CD4-positive, alpha-beta T cell (primary cell): ENCODE measurements at regions not wholly inside any gene's neighbourhood (a gene's known extent, or its start where the extent isn't known, plus 50 kb on each side); places are given as distances from the start of the nearest gene placed in this dataset.
"Not testable (repeated sequence)": the region's sequence is repeated elsewhere in the genome, so short reads cannot be mapped to it uniquely, and the experiment has no call there.

Experiments used
- ATAC-seq: fragments of 200-7000 bp; cut with Tn5 transposase; one replicate; pipeline ENCODE4 v1.10.0; 2022; ENCODE audit warnings: mild to moderate bottlenecking; ENCODE audit not compliant: poor library complexity
- CTCF ChIA-PET: fragments of 350-600 bp; sonication (Branson Sonifier 250); formaldehyde crosslinking; loops from one replicate; lab custom pipeline; 2021; ENCODE audit warnings: antibody characterized with exemption, inconsistent platforms; lab: Charles Lee
- POLR2A ChIA-PET: fragments of 350-600 bp; sonication (Branson Sonifier 250); formaldehyde crosslinking; loops from one replicate; lab custom pipeline; 2021; ENCODE audit warnings: antibody characterized with exemption, inconsistent platforms; lab: Charles Lee
- DNase-seq, 14 experiments: peaks; one replicate each; pipeline ENCODE4 v3.0.0-alpha.2; 2013 to 2020; ENCODE audit warnings: mixed read lengths in 2 of 14
- H3K27ac ChIP-seq, 2 donors: one replicate each; pipeline versions ENCODE4 v1.5.1 to v1.7.0; 2013; ENCODE audit warnings: low read length in 2 of 2, low read depth in 1 of 2, mild to moderate bottlenecking in 1 of 2
- H3K27me3 ChIP-seq, 2 experiments: 1 replicate in 1 of 2; 2 replicates in 1 of 2; pipeline versions ENCODE4 v1.6.1 to v1.7.0; 2013; ENCODE audit warnings: low read length in 2 of 2, control low read depth in 1 of 2, mild to moderate bottlenecking in 1 of 2, moderate library complexity in 1 of 2; ENCODE audit not compliant: insufficient read depth in 2 of 2, control insufficient read depth in 1 of 2
- H3K36me3 ChIP-seq: one replicate; pipeline ENCODE4 v1.6.1; 2013; ENCODE audit warnings: low read length, control low read depth; ENCODE audit not compliant: insufficient read depth
- H3K4me1 ChIP-seq: one replicate; pipeline ENCODE4 v1.6.1; 2013; ENCODE audit warnings: low read length, control low read depth; ENCODE audit not compliant: insufficient read depth
- H3K4me3 ChIP-seq: one replicate; pipeline ENCODE4 v1.5.1; 2013; ENCODE audit warnings: mild to moderate bottlenecking, low read length, moderate library complexity
- H3K9me3 ChIP-seq, 2 experiments: 1 replicate in 1 of 2; 2 replicates in 1 of 2; pipeline versions ENCODE4 v1.6.1 to v1.7.0; 2013; ENCODE audit warnings: low read length in 2 of 2, mild to moderate bottlenecking in 2 of 2, control low read depth in 1 of 2, moderate library complexity in 1 of 2; ENCODE audit not compliant: control insufficient read depth in 1 of 2, insufficient read depth in 1 of 2
- H3K27ac Mint-ChIP-seq: one replicate; pipeline ENCODE4 v1.8.0; 2020; ENCODE audit warnings: mixed read lengths
- H3K27me3 Mint-ChIP-seq: one replicate; pipeline ENCODE4 v1.8.0; 2021; ENCODE audit warnings: mixed read lengths
- H3K36me3 Mint-ChIP-seq: one replicate; pipeline ENCODE4 v1.8.0; 2021; ENCODE audit warnings: low read depth, mixed read lengths
- H3K4me1 Mint-ChIP-seq: one replicate; pipeline ENCODE4 v1.8.0; 2021; ENCODE audit warnings: low read depth, mixed read lengths
- H3K4me3 Mint-ChIP-seq: one replicate; pipeline ENCODE4 v1.8.0; 2020; ENCODE audit warnings: mild to moderate bottlenecking, mixed read lengths
- H3K9me3 Mint-ChIP-seq: one replicate; pipeline ENCODE4 v1.8.0; 2020; ENCODE audit warnings: mixed read lengths
- CTCF ChIP-seq: fragments of 200-600 bp; IDR thresholded peaks from one replicate; pipeline ENCODE4 v1.8.0; 2022; ENCODE audit warnings: antibody characterized with exemption, mild to moderate bottlenecking
- intact Hi-C, 2 experiments: fragments of 100-400 bp; cut with DNase I in 1 of 2; cut with micrococcal nuclease in 1 of 2; formaldehyde crosslinking; loops; one replicate each; pipeline versions ENCODE4 v1.15.1 to v1.9.0; 2023 to 2025; cut with DNase I, micrococcal nuclease

GRCh38 chr4:179353786-179354185 is 1911.5 kb upstream of the AGA start:
- no peaks in the 10 kb centered on the region for H3K36me3 ChIP-seq
- peaks cover 7% of the 10 kb centered on the region for H3K9me3 Mint-ChIP-seq
- H3K36me3 Mint-ChIP-seq: no peaks in the 10 kb centered on the region
- ATAC-seq (no peak), DNase-seq (no peak)
- no peaks in the 10 kb centered on the region for H3K4me1 ChIP-seq
- H3K4me1 Mint-ChIP-seq: no peaks in the 10 kb centered on the region
- no peak overlapping the region for H3K27ac ChIP-seq
- H3K4me3 ChIP-seq: no peak overlapping the region
- ChIA-PET POLR2A (no interaction called here), CTCF (no interaction called here)
- no peaks in the 10 kb centered on the region for H3K27me3 ChIP-seq
- TF ChIP-seq CTCF: no peak
- H3K9me3 ChIP-seq: peaks cover 0 to 5% of the 10 kb centered on the region in 2 experiments
- H3K27me3 Mint-ChIP-seq: no peaks in the 10 kb centered on the region
- H3K4me3 Mint-ChIP-seq: no peak overlapping the region
- intact Hi-C loops: no loop called here
- no peak overlapping the region for H3K27ac Mint-ChIP-seq

DNA sequence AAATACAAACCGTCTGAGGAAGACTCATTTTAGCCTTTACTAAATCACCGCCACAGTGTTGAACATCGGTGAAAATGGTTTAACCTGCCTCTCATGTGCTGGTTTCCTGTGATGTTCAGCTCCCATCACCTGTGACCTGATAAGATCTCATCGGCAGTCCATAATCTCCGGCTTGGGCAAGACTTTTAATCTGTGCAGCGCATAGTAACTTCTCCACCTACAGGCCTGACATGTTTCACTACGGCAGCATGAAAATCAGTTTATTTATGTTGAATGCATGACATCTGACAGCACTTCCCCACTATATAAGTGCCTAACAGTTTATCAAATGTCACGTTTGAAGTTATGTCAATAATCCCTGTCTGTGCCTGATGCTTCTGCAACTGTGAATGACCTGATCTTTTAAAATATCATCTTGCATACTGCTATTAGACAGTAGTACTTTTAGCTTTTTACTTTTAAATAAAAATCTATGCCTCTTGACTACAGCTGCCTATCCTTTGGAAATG is 1919.8 kb upstream of the AGA start:
- POLR2A ChIA-PET: no interaction called here
- H3K4me1 ChIP-seq: no peaks in the 10 kb centered on the region
- H3K4me1 Mint-ChIP-seq: no peaks in the 10 kb centered on the region
- no peaks in the 10 kb centered on the region for H3K36me3 ChIP-seq
- H3K9me3 Mint-ChIP-seq: peaks cover 12% of the 10 kb centered on the region
- no peak overlapping the region for H3K4me3 ChIP-seq
- ATAC-seq (no peak), DNase-seq (no peak)
- intact Hi-C loops: no loop called here
- no peaks in the 10 kb centered on the region for H3K27me3 Mint-ChIP-seq
- TF ChIP-seq CTCF: no peak
- H3K9me3 ChIP-seq: peaks cover 0 to 4% of the 10 kb centered on the region in 2 experiments
- H3K4me3 Mint-ChIP-seq: no peak overlapping the region
- H3K27ac ChIP-seq: no peak overlapping the region
- CTCF ChIA-PET: no interaction called here
- no peaks in the 10 kb centered on the region for H3K27me3 ChIP-seq
- H3K27ac Mint-ChIP-seq: no peak overlapping the region
- no peaks in the 10 kb centered on the region for H3K36me3 Mint-ChIP-seq

DNA sequence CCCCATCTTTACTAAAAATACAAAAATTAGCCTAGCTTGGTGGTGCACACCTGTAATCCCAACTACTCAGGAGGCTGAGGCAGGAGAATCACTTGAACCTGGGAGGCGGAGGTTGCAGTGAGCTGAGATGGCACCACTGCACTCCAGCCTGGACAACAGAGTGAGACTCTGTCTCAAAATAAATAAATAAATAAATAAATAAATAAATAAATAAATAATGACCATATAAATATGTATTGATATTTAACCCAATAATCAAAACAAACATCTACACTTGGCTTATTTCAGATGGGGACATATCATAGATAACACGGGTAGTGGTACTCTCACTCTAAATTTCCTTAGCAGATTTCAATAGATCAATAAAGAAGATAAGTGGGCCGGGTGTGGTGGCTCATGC is 1923.7 kb upstream of the AGA start:
- H3K27me3 Mint-ChIP-seq, H3K4me1 Mint-ChIP-seq, DNase-seq, POLR2A ChIA-PET, H3K4me3 ChIP-seq, CTCF ChIA-PET, ATAC-seq, H3K27me3 ChIP-seq, H3K36me3 ChIP-seq, H3K4me3 Mint-ChIP-seq, intact Hi-C loops, H3K27ac Mint-ChIP-seq, H3K36me3 Mint-ChIP-seq, H3K4me1 ChIP-seq, H3K9me3 ChIP-seq, H3K27ac ChIP-seq: not testable (repeated sequence)
- peaks cover 10% of the 10 kb centered on the region for H3K9me3 Mint-ChIP-seq

- Mint-ChIP-seq H3K4me1 (no peaks in the 10 kb centered on the region), H3K36me3 (no peaks in the 10 kb centered on the region), H3K27ac (no peak overlapping the region), H3K9me3 (peaks cover 2% of the 10 kb centered on the region), H3K4me3 (no peak overlapping the region), H3K27me3 (no peaks in the 10 kb centered on the region)
- no peak for DNase-seq
- POLR2A ChIA-PET: no interaction called here
- TF ChIP-seq CTCF: no peak
- H3K9me3 ChIP-seq: peaks cover 0 to 3% of the 10 kb centered on the region in 2 experiments
- no peak overlapping the region for H3K4me3 ChIP-seq
- ATAC-seq: no peak
- H3K27ac ChIP-seq: no peak overlapping the region
- H3K27me3 ChIP-seq: no peaks in the 10 kb centered on the region
- intact Hi-C loops: no loop called here
- H3K4me1 ChIP-seq: no peaks in the 10 kb centered on the region
- no peaks in the 10 kb centered on the region for H3K36me3 ChIP-seq
- CTCF ChIA-PET: no interaction called here
Measured at GRCh38 chr4:179372242-179372641, 1930.0 kb upstream of the AGA start.
